H7 (cell line): ENCODE measurements at regions not wholly inside any gene's neighbourhood (a gene's known extent, or its start where the extent isn't known, plus 50 kb on each side); places are given as distances from the start of the nearest gene placed in this dataset.
A peak's percentile ranks its signal among the peaks of the same experiment; 100 is the strongest.
"Not testable (repeated sequence)": the region's sequence is repeated elsewhere in the genome, so short reads cannot be mapped to it uniquely, and the experiment has no call there.

Experiments used
- DNase-seq: peaks from one replicate; pipeline ENCODE4 v3.0.0; 2012
- H3K27me3 ChIP-seq: 2 replicates; pipeline ENCODE4 v1.6.0; 2011; ENCODE audit warnings: mild to moderate bottlenecking, low read length; ENCODE audit not compliant: control insufficient read depth, insufficient read depth
- H3K36me3 ChIP-seq: replicated peaks from 2 replicates; pipeline ENCODE4 v1.5.1; 2011; ENCODE audit warnings: low read length; ENCODE audit not compliant: control insufficient read depth, insufficient read depth
- H3K4me3 ChIP-seq: 2 replicates; pipeline ENCODE4 v1.5.1; 2011; ENCODE audit warnings: low read depth, mild to moderate bottlenecking, control low read depth, low read length, moderate library complexity; ENCODE audit not compliant: insufficient read depth

DNA sequence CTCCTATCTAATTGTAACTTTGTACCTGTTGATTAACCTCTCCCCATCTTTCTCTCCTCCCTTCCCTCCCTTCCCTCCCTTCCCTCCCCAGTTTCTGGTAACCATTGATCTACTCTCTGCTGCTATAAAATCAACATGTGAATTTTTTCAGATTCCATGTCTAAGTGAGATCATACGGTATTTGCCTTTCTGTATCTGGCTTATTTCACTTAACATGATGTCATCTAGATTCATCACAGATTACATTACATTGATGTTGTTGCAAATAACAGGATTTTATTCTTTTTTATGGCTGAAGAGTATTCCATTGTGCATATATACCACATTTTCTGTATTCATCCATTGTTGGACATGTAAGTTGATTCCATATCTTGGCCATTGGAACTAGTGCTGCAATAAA lies 68.0 kb upstream of the FBXO33 start:
- no peak for DNase-seq
- Histone ChIP-seq H3K27me3 (no peaks in the 10 kb centered on the region), H3K36me3 (no peaks in the 10 kb centered on the region), H3K4me3 (no peak overlapping the region)

GRCh38 chr14:39499514-39499913 lies 67.3 kb upstream of the FBXO33 start:
- Histone ChIP-seq H3K4me3 (no peak overlapping the region), H3K27me3 (no peaks in the 10 kb centered on the region), H3K36me3 (no peaks in the 10 kb centered on the region)
- no peak for DNase-seq

- DNase-seq, H3K4me3 ChIP-seq, H3K36me3 ChIP-seq, H3K27me3 ChIP-seq: not testable (repeated sequence)
These were observed 65.4 kb upstream of the FBXO33 start for GRCh38 chr14:39497677-39498076.

DNA sequence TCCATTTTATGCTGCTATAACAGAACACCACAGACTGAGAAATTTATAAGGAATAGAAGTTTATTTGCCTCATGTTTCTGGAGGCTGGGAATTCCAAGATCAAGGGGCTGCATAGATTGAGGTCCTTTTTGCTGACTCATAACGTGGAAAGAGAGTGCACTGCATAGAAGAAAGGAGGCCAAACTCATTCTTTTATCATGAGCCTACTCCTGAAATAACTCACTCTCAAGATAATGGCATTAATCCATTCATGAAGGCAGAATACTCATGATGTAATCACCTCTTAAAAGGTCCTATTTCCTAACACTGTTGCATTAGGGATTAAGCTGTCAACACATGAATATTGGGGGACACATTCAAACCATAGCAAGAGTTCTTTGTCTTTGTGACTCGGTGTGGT lies 60.0 kb upstream of the FBXO33 start:
- no peak overlapping the region for H3K4me3 ChIP-seq
- H3K36me3 ChIP-seq: no peaks in the 10 kb centered on the region
- no peaks in the 10 kb centered on the region for H3K27me3 ChIP-seq
- no peak for DNase-seq

DNA sequence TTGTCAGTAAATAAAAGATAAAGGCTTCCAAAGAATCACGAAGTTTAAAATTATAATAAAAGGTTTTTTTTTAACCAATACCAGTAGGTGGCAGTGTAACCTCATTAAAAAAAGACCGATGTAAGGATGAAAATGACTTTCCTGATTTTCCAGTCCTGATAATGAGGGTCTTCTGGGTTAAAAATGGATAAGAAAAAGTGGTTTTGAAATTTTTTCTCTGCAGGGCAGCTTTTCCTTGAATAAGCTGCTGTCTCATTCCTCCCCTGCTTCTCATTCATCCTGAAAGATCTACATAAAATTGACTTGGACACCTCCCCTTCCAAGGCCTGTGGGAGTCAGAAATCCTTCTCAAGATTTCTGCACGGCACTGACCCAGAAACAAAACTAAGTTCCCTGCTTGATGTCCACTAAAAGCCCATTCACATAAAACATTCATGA lies 58.9 kb upstream of the FBXO33 start:
- no peak for DNase-seq

DNA sequence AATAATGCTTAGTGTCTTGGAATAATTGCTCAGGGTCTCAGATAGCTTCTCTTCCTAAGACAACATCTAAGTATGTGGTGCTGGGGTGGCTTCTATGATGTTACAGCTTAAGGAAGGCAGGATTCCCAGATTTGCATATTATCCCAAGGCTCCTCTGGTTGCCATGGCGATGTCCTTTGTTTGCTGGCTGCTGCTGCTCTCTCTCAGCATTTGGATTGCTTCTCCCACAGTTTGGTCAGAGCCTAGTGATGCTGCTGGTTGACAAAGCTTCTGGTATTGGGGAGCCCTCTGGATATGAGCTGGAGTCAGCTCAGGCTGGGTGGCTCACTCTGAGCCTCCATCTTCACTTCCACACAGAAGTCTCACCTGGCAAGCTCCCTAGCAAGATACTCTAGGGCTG lies 56.4 kb upstream of the FBXO33 start:
- no peaks in the 10 kb centered on the region for H3K27me3 ChIP-seq
- no peak overlapping the region for H3K4me3 ChIP-seq
- H3K36me3 ChIP-seq: no peaks in the 10 kb centered on the region
- DNase-seq: peak; percentile 33

More for the DNA sequence above, 58.9 kb upstream of the FBXO33 start:
- Histone ChIP-seq H3K36me3 (no peaks in the 10 kb centered on the region), H3K4me3 (no peak overlapping the region), H3K27me3 (no peaks in the 10 kb centered on the region)

DNA sequence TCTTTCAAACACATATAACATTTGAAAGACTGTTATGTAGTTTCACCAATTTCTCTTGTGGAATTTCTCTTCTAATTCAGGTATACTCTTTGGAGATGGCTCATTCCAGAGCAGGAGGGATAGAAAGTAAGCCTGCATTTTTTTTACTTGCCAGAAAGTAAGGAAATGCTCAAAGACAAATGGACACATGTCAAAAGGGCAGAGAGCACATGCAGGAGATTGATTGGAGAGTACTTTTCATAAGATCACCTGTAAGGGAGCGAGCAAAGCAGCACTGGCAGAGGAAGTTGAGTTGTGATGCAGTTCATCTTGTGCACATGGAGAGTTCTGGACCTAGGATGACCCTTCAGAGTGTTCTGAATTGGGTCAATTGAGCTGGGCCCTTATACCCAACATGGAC lies 51.4 kb upstream of the FBXO33 start:
- Histone ChIP-seq H3K27me3 (no peaks in the 10 kb centered on the region), H3K36me3 (no peaks in the 10 kb centered on the region), H3K4me3 (no peak overlapping the region)
- no peak for DNase-seq
